ENCODE measurements at regions not wholly inside any gene's neighbourhood (a gene's known extent, or its start where the extent isn't known, plus 50 kb on each side); places are given as distances from the start of the nearest gene placed in this dataset.

DNA sequence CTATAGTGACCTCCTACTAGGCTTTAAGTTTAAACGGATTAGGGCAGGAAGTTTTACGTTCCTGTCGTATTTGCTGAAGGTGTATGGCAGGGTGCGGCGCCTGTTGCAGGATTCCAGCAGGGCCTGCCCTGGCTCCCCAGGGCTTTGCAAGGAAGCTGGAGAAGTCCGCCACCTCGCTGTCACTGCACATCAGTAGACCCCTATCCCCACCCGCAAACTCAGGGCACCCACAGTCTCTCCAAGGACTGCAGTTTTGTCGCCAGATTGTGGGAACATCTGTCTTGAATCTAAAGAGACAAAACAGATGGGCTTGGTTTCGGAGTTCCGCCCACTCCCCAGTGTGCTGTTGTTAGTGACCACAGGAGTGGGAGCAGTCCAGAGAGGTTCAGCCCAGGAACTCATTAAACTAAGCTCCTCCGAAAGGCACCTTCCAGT is 110.8 kb downstream of the CDC7 start:
- intact Hi-C loops (cut with micrococcal nuclease; ENCODE audit: unreplicated experiment) (no loop called here), in situ Hi-C loops (cut with HindIII; ENCODE audit: low pct_unique_long_range_greater_than_20kb, low sequenced_read_pairs) (no loop called here)
- no peak for ATAC-seq
- DNase-seq (ENCODE audit: low read depth, low spot score) = no peak
- no TSS peak for BruUV-seq (replicated peaks)
- no peaks in the 10 kb centered on the region for H3K27me3 ChIP-seq (ENCODE audit: control insufficient read depth, insufficient read depth, low read length)
- ChIA-PET POLR2A (no interaction called here), CTCF (no interaction called here)
- H3K4me3 ChIP-seq (ENCODE audit: low read depth in 2 of 2, low read length in 2 of 2) = no peak overlapping the region
- H3K27ac ChIP-seq (ENCODE audit: low read length) = no peak overlapping the region
- TF ChIP-seq REST (IDR thresholded peaks at IDR 0.05; ENCODE audit: insufficient read depth in 1 of 2, low read depth in 2 of 2, low read length in 1 of 2) (no peak), TCF7L2 (IDR thresholded peaks at IDR 0.05; ENCODE audit: low read depth, low read length) (no peak), SIN3A (IDR thresholded peaks at IDR 0.05; ENCODE audit: borderline replicate concordance, insufficient read depth, low read depth, low read length) (no peak)
- no peaks in the 10 kb centered on the region for H3K4me1 ChIP-seq (ENCODE audit: control insufficient read depth, insufficient read depth, low read length)
- no peaks in the 10 kb centered on the region for H3K36me3 ChIP-seq (ENCODE audit: control insufficient read depth, insufficient read depth, low read length)
- no peaks in the 10 kb centered on the region for H3K9me3 ChIP-seq (ENCODE audit: control insufficient read depth, insufficient read depth, low read depth, low read length)

DNA sequence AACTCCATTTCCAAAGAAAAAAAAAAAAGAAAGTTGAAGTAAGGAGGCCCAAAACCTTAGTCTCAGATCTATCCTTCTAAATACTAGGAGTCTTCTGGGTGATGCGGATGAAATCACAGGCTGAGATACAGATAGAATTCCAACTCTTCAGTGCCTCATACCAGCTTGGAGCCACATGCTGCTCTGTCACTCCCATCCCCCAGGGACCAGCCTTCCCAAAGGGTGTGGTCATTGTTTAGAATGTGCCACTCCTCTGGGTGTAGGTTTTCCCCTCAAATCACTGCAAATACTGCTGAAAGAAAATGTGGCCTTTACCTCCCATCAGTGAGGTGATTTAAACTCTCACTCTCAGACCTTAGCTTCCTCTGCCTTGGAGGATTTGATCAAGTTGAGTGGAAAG is 112.9 kb downstream of the CDC7 start:
- no peak overlapping the region for H3K27ac ChIP-seq (ENCODE audit: low read length)
- H3K4me3 ChIP-seq (ENCODE audit: low read depth in 2 of 2, low read length in 2 of 2) = no peak overlapping the region
- BruUV-seq (replicated peaks) = no TSS peak
- in situ Hi-C loops (cut with HindIII; ENCODE audit: low pct_unique_long_range_greater_than_20kb, low sequenced_read_pairs) (no loop called here), intact Hi-C loops (cut with micrococcal nuclease; ENCODE audit: unreplicated experiment) (no loop called here)
- ATAC-seq (no peak), DNase-seq (ENCODE audit: low read depth, low spot score) (no peak)
- no peaks in the 10 kb centered on the region for H3K27me3 ChIP-seq (ENCODE audit: control insufficient read depth, insufficient read depth, low read length)
- no peaks in the 10 kb centered on the region for H3K36me3 ChIP-seq (ENCODE audit: control insufficient read depth, insufficient read depth, low read length)
- CTCF ChIA-PET = no interaction called here
- H3K4me1 ChIP-seq (ENCODE audit: control insufficient read depth, insufficient read depth, low read length) = no peaks in the 10 kb centered on the region
- no peaks in the 10 kb centered on the region for H3K9me3 ChIP-seq (ENCODE audit: control insufficient read depth, insufficient read depth, low read depth, low read length)
- POLR2A ChIA-PET = no interaction called here
- TF ChIP-seq SIN3A (IDR thresholded peaks at IDR 0.05; ENCODE audit: borderline replicate concordance, insufficient read depth, low read depth, low read length) = no peak
- TF ChIP-seq, protein P1, sequence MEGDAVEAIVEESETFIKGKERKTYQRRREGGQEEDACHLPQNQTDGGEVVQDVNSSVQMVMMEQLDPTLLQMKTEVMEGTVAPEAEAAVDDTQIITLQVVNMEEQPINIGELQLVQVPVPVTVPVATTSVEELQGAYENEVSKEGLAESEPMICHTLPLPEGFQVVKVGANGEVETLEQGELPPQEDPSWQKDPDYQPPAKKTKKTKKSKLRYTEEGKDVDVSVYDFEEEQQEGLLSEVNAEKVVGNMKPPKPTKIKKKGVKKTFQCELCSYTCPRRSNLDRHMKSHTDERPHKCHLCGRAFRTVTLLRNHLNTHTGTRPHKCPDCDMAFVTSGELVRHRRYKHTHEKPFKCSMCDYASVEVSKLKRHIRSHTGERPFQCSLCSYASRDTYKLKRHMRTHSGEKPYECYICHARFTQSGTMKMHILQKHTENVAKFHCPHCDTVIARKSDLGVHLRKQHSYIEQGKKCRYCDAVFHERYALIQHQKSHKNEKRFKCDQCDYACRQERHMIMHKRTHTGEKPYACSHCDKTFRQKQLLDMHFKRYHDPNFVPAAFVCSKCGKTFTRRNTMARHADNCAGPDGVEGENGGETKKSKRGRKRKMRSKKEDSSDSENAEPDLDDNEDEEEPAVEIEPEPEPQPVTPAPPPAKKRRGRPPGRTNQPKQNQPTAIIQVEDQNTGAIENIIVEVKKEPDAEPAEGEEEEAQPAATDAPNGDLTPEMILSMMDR (IDR thresholded peaks at IDR 0.05) = no peak
- TF ChIP-seq REST (IDR thresholded peaks at IDR 0.05; ENCODE audit: insufficient read depth in 1 of 2, low read depth in 2 of 2, low read length in 1 of 2) = no peak
- no peak for TF ChIP-seq POLR2AphosphoS5 (IDR thresholded peaks at IDR 0.05; ENCODE audit: low read depth, low read length)

Data from Panc1 (cell line).